ENCODE measurements at regions not wholly inside any gene's neighbourhood (a gene's known extent, or its start where the extent isn't known, plus 50 kb on each side); places are given as distances from the start of the nearest gene placed in this dataset.
"Not testable (repeated sequence)": the region's sequence is repeated elsewhere in the genome, so short reads cannot be mapped to it uniquely, and the experiment has no call there.

- DNase-seq (ENCODE audit: low spot score) = no peak
- TF ChIP-seq CTCF (IDR thresholded peaks at IDR 0.05; ENCODE audit: extremely low read depth, missing control alignments) = no peak
Observed at GRCh38 chr14:21780429-21781084, 106.9 kb upstream of the OR4E1 start.

GRCh38 chr14:21771671-21772070, 98.1 kb upstream of the OR4E1 start:
- no peak for TF ChIP-seq CTCF (IDR thresholded peaks at IDR 0.05; ENCODE audit: extremely low read depth, missing control alignments)
- DNase-seq (ENCODE audit: low spot score) = no peak

GRCh38 chr14:21768875-21769257, 95.2 kb upstream of the OR4E1 start:
- no peak for TF ChIP-seq CTCF (IDR thresholded peaks at IDR 0.05; ENCODE audit: extremely low read depth, missing control alignments)
- no peak for DNase-seq (ENCODE audit: low spot score)

GRCh38 chr14:21768116-21768874, 94.7 kb upstream of the OR4E1 start:
- peak; percentile 32 for DNase-seq (ENCODE audit: low spot score)
- peak; percentile 18 for TF ChIP-seq CTCF (IDR thresholded peaks at IDR 0.05; ENCODE audit: extremely low read depth, missing control alignments)

- DNase-seq (ENCODE audit: low spot score) = not testable (repeated sequence)
Observed at GRCh38 chr14:21760360-21760759, 86.7 kb upstream of the OR4E1 start.

- no peak for DNase-seq (ENCODE audit: low spot score)
- no peak for TF ChIP-seq CTCF (IDR thresholded peaks at IDR 0.05; ENCODE audit: extremely low read depth, missing control alignments)
Observed at GRCh38 chr14:21749306-21749868, 75.8 kb upstream of the OR4E1 start.

- DNase-seq (ENCODE audit: low spot score) = peak; percentile 34
- TF ChIP-seq CTCF (IDR thresholded peaks at IDR 0.05; ENCODE audit: extremely low read depth, missing control alignments) = peak; percentile 65
Observed at GRCh38 chr14:21748869-21749303, 75.3 kb upstream of the OR4E1 start.
